Stimulated activated CD4-positive, alpha-beta T cell treated with anti-CD3 and anti-CD28 coated beads, Interleukin-15, amount 100 ng/mL, for 24 hours (primary cell): ENCODE measurements at regions not wholly inside any gene's neighbourhood (a gene's known extent, or its start where the extent isn't known, plus 50 kb on each side); places are given as distances from the start of the nearest gene placed in this dataset.

ENCODE experiments used
- DNase-seq: peaks from one replicate; pipeline ENCODE4 v3.0.0-alpha.2; 2020

DNA sequence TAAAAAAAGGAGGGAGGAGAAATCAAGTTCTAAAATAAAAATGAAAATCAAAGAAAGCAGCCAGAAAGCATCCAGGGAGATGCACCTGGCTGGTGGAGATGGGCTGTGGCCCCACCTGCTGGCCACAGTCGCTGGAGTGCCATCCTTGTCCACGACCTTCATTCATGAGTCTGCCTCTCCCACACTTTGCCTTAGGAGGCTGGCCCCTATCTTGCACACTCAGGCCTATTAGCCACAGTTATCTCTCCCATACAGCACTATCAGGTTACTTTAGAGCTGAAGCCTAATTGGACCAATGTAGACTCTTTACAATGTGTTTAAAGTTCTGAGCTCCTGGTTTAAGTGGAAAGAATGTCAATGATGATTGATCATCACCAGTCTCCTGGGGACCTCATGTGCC lies 392.0 kb upstream of the RORA start:
- DNase-seq, result peak; percentile 13

DNA sequence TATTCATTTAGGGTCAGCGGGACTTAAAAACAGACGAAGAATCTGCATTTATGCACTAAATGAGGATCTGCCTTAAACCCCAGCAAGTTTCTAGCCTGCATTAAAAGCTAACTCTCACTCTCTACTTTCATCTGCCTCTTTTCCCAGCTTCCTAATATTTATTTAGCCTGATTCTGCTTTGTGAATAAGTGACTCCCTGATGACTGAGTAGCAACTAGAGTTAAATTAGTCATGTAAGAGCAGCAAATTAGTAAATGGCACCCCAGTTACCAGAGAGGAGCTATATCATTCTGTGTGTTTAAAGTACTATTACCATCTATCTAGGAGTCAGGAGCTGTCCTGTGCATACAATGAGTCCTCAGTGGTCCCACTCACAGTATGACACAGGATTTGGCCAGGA lies 391.0 kb upstream of the RORA start:
- no peak for DNase-seq

GRCh38 chr15:61613729-61614128 lies 384.6 kb upstream of the RORA start:
- DNase-seq, result no peak

DNA sequence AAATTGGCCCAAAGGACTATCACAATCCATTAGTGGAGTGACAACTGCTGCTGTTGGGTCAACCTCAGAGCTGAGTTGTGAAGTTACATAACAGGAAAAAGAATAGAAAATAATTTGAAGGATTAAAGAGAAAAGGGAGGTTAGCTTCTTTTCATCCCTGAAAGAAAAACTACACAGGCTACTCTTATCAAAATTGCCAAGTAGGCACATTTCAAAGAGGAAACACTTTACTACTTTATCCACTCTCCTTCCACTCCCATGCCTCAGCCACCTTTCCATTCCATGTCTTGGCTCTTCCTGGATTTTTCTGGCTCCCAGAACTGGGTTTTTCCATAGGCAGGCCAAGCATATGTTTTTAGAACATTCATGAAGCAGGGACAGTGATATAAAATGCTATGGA lies 384.0 kb upstream of the RORA start:
- DNase-seq, result no peak

DNA sequence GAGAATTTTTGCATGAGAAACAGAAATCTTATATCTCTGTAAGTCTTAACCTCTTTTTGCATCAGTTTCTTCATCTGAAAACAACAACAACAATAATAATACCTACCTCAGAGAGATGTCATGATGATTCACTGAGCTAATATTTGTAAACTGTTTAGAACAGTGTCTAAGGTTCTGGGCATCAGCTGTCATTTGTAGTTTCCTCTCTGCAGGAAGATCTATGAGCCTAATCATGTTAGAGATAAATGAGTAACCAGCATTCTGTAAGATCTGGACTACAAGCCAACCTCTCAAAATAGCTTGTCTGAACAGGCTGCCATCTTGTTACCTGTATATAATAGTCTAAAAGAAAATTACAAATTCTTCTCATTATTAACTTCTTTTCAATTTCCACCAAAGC lies 383.0 kb upstream of the RORA start:
- DNase-seq, result no peak

- no peak for DNase-seq
Measured at GRCh38 chr15:61605343-61605742, 376.2 kb upstream of the RORA start.

- DNase-seq, result no peak
Measured at GRCh38 chr15:61598655-61599054, 369.6 kb upstream of the RORA start.

GRCh38 chr15:61584410-61584809 lies 355.3 kb upstream of the RORA start:
- DNase-seq, result no peak

GRCh38 chr15:61582092-61582491 lies 353.0 kb upstream of the RORA start:
- no peak for DNase-seq

- no peak for DNase-seq
Measured at GRCh38 chr15:61575597-61575996, 346.5 kb upstream of the RORA start.

GRCh38 chr15:61571026-61571425 lies 341.9 kb upstream of the RORA start:
- no peak for DNase-seq

DNA sequence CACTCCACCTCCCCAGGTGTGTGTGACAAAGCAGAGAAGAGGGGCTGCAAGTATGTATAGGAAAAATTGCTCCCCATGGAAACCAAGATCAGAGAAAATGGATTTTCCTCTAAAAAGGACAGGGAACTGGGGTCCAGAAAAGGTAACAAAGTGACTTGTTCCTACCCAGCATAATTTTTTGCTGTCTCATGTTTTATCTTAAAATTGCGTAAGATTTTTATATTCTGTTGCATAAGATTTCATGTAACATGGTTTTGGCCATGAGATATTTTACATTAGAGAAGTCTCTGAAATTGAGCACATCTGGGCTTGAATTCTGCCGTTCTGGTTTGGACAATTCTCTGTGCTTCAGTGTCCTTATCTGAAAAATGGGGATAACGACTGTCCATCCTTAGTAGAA lies 335.7 kb upstream of the RORA start:
- DNase-seq, result no peak

GRCh38 chr15:61558172-61559136 lies 329.4 kb upstream of the RORA start:
- no peak for DNase-seq

DNA sequence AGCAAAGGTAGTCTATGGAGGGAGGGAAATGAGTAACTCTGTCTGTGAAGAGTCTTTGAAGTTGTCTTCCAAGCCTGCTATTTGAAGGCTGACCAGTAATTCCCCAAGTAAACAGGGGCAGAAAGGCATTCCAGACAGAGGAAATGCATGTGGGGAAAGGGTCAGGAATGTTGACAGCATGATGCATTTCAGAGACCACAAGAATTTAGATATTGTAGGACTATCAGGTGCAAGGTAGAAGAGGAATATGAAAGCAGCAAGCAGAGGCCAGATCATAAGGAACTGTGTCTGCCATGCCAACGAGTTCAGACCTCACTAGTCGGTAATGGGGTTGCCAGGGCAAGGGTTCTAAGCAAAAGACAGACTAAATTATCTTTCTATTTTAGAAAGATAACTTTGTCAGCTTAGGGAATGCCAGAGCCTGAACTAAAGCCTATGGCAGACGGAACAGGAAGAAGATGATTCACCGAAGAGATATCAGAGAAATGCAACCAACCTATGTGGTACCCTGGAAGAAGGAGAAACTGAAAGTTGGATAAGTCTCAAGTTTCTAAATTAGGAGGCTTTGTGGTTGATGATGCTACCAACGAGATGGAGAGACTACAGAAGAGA lies 327.0 kb upstream of the RORA start:
- DNase-seq, result no peak

DNA sequence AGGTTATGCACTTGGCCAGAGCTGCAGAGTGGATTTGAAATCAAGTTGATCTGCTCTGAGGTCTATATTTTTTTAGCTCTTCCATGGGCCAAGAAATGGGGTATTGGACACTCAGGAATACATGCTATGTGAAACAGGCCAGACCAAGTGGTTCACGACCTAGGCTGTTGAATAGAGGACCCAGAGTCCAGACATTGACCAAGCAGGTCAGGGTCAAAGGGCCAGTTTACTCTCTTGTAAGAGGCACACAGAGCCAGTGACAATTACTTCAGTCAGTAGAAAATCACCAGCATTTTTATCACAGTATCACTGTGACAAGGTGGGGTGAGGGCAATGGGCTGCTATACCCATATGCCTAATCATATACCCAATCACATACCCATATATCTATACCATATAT lies 320.6 kb upstream of the RORA start:
- DNase-seq, result no peak

DNA sequence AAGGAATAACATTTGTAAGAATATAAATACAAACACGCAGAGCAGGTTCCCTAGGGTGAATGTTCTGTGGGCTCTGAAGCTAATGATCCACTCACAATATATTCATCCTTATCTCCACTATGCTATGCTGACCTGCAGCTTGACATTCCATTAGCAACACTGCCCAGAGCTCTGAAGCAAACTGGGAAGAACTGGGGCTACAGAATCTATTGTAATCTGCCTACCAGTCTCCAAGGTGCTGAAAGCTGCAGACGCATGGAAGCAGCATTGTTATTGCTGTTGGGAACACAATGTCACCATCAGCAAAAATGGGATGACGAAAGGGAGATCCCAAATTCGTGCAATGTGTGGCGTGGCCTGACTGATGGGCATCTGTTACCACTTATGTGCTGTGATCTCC lies 316.7 kb upstream of the RORA start:
- DNase-seq, result no peak

DNA sequence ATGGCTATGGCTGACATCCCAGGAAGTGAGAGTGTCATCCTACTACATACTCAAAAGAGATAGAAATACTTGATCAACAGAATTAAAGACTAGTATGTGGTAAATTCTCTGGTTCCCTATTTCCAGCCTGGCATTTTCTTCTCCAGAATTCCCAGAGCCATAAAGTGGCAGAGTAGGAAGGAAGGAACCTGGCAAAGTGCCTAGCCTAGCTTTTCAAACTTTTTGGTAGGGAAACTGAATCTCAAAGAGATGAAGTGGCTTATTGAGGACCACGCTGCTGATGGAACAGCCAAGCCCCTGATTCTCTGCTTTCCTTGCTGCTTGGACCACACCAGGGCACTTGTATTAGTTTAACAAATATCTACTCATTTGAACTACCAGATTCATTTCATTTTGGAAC lies 312.4 kb upstream of the RORA start:
- no peak for DNase-seq

- DNase-seq, result no peak
Measured at GRCh38 chr15:61537337-61537736, 308.2 kb upstream of the RORA start.

DNA sequence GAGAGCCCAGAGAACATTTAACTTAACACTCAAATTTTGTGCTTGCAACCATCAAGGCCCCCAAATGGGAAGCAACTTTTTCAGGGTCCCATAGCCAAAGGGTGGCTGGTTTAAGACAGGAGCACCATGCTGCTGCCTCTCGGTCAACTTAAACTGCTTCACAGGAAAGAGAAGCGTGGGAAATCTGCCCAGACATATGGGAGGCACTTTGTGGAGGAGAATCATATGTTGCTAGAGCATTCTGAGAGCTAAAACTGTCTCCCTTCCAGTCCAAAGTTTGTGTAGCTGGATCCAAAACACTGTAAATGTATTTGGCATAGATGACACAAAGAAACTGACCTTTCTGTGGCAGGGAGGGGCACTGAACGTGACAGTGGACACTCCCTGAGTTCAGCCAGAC lies 305.9 kb upstream of the RORA start:
- no peak for DNase-seq

DNA sequence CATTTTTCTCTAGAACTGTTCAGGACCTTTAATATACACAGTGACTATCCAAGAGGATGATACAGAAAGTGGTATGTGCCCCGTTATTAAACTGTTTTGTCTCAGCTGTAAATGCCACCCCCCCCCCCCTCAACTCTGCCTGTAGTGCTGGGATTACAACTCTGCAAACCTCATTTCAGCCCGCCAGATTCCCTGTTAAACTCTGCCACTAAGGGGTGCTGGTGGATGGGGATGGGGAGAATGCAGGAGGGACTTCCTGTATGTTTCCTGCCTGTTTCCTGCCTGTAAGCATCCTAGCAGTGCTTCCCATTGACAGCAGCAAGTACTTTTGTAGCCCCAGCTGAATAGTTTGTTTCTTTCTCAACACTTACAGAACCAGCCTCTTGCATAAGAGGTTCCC lies 301.7 kb upstream of the RORA start:
- no peak for DNase-seq

GRCh38 chr15:61528581-61528910 lies 299.4 kb upstream of the RORA start:
- DNase-seq, result no peak

DNA sequence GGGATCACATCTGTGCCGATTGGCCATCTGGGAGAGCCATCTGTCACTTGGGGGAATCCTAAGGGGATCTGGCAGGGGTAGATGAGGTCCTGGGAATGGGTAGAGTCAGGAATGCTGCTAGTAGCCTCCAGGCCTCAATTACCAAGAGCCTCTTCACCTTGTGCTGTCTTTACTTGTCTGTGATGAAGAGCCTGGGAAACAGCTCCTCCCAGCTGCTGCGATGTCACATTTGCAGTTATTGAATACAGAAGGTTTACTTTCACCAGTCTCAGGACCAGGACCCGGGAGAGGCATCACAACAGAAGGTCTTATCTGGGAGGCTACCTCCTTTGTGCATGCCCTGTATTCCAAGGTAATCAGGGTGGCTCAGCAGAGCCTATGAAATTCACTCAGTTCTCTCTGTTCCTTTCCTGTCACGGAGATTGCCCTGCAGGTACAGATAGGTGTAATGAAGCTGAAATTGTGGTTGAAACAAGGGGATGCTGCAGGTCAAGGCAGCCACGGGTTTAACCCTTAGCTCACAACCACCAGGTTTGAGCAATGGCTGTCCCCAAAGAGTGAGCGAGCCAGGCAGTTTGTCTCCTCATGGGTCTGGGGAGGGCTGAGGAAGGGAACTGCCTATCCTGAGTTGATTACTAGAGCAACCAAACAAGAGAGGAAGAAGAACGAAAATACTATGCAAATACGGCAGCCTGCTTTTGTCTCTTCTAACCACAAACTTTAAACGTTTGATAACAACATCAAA lies 298.9 kb upstream of the RORA start:
- DNase-seq, result no peak

- no peak for DNase-seq
Measured at GRCh38 chr15:61524545-61524944, 295.4 kb upstream of the RORA start.

- DNase-seq, result no peak
Measured at GRCh38 chr15:61524086-61524485, 295.0 kb upstream of the RORA start.
